ENCODE measurements at regions not wholly inside any gene's neighbourhood (a gene's known extent, or its start where the extent isn't known, plus 50 kb on each side); places are given as distances from the start of the nearest gene placed in this dataset.
A peak's percentile ranks its signal among the peaks of the same experiment; 100 is the strongest.

DNA sequence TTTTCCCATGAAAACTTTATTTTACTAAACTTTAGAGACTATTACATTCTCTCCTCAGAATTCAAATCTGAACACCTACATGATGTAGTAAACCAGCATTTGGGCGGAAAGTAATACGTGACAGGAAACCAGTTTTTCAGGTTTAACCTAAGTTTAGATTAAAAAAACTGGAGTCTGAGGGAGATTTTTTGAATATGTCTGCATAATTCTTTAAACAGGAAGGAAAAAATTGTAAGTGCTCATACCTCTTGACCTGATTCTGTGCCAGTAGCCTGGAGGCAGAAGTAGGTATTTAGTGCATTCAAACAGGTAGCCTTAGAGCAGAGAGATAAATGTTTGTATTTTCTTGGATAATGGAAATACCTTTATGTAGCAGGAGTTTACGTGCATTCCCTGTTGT lies 224.3 kb downstream of the MDFIC start:
- H2BK5ac ChIP-seq (ENCODE audit: low read depth, low read length, poor library complexity, severe bottlenecking): no peak overlapping the region
- no peaks in the 10 kb centered on the region for H3K9me3 ChIP-seq (ENCODE audit: control insufficient read depth, low read length)
- no peak overlapping the region for H4K91ac ChIP-seq (ENCODE audit: low read length)
- no peak for DNase-seq
- H3K27ac ChIP-seq (ENCODE audit: low read length, poor library complexity, severe bottlenecking): no peak overlapping the region
- no peaks in the 10 kb centered on the region for H3K79me1 ChIP-seq (replicated peaks; ENCODE audit: low read length, poor library complexity, severe bottlenecking)
- no peak overlapping the region for H2BK15ac ChIP-seq (ENCODE audit: low read depth, poor library complexity, severe bottlenecking)
- no peak overlapping the region for H2BK120ac ChIP-seq (ENCODE audit: low read depth, low read length)
- no peak overlapping the region for H3K23ac ChIP-seq (ENCODE audit: low read length in 2 of 2)
- no peak overlapping the region for H2AK5ac ChIP-seq (ENCODE audit: low read length, severe bottlenecking)
- H3K9ac ChIP-seq (ENCODE audit: low read length): peak overlapping the region; percentile 60
- H2AFZ ChIP-seq (ENCODE audit: low read depth, low read length): no peak overlapping the region
- no peak overlapping the region for H4K8ac ChIP-seq (ENCODE audit: low read length)
- no peak overlapping the region for H3K4ac ChIP-seq (ENCODE audit: low read depth in 1 of 2, low read length in 2 of 2)
- no peak overlapping the region for H3K18ac ChIP-seq (ENCODE audit: low read depth in 1 of 2, low read length in 2 of 2)
- H3K4me2 ChIP-seq (ENCODE audit: low read length, poor library complexity, severe bottlenecking): no peak overlapping the region
- H3K4me1 ChIP-seq (ENCODE audit: control insufficient read depth, insufficient read depth, low read depth, low read length): no peaks in the 10 kb centered on the region
- H3K14ac ChIP-seq (ENCODE audit: low read length in 2 of 2): no peak overlapping the region
- no peaks in the 10 kb centered on the region for H3K27me3 ChIP-seq (ENCODE audit: control insufficient read depth in 1 of 2, insufficient read depth in 1 of 2, low read length in 2 of 2)
- H2BK12ac ChIP-seq (ENCODE audit: low read length in 2 of 2): no peak overlapping the region
- H3K36me3 ChIP-seq (ENCODE audit: control insufficient read depth in 1 of 2, insufficient read depth in 2 of 2, low read depth in 1 of 2, low read length in 2 of 2): no peaks in the 10 kb centered on the region
- 95% methylated on average over 2 of the region's 3 CpGs for WGBS
- H3K4me3 ChIP-seq (ENCODE audit: insufficient read depth in 1 of 2, low read depth in 1 of 2, low read length in 2 of 2): no peak overlapping the region

DNA sequence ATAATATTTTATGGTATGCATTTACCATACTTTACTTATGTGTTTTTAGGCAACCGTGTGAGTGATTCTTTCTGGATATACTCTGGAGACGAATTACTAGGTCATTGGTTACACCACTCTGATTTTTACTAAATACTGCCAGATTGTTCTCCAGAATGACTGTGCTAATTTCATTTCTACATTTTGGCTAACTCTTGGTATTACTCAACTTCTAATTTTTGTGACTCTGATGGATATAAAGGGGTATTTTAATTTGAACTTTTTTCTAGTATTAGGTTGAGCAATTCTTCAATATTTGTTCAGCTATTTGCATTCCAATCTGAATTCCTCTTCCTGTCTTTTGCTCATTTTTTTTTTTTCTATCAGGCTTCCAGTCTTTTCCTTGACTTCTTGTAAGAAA lies 223.6 kb downstream of the MDFIC start:
- H3K4me2 ChIP-seq (ENCODE audit: low read length, poor library complexity, severe bottlenecking): no peak overlapping the region
- no peak for DNase-seq
- no CpG with 5 or more reads among the region's 2 CpGs for WGBS
- H2AFZ ChIP-seq (ENCODE audit: low read depth, low read length): no peak overlapping the region
- H3K14ac ChIP-seq (ENCODE audit: low read length in 2 of 2): no peak overlapping the region
- no peaks in the 10 kb centered on the region for H3K4me1 ChIP-seq (ENCODE audit: control insufficient read depth, insufficient read depth, low read depth, low read length)
- no peaks in the 10 kb centered on the region for H3K27me3 ChIP-seq (ENCODE audit: control insufficient read depth in 1 of 2, insufficient read depth in 1 of 2, low read length in 2 of 2)
- no peak overlapping the region for H2BK15ac ChIP-seq (ENCODE audit: low read depth, poor library complexity, severe bottlenecking)
- no peak overlapping the region for H3K27ac ChIP-seq (ENCODE audit: low read length, poor library complexity, severe bottlenecking)
- H2BK5ac ChIP-seq (ENCODE audit: low read depth, low read length, poor library complexity, severe bottlenecking): no peak overlapping the region
- H3K9ac ChIP-seq (ENCODE audit: low read length): peak overlapping the region; percentile 60
- H2BK120ac ChIP-seq (ENCODE audit: low read depth, low read length): no peak overlapping the region
- H3K36me3 ChIP-seq (ENCODE audit: control insufficient read depth in 1 of 2, insufficient read depth in 2 of 2, low read depth in 1 of 2, low read length in 2 of 2): no peaks in the 10 kb centered on the region
- H4K91ac ChIP-seq (ENCODE audit: low read length): no peak overlapping the region
- H2BK12ac ChIP-seq (ENCODE audit: low read length in 2 of 2): no peak overlapping the region
- no peak overlapping the region for H3K4me3 ChIP-seq (ENCODE audit: insufficient read depth in 1 of 2, low read depth in 1 of 2, low read length in 2 of 2)
- no peak overlapping the region for H3K18ac ChIP-seq (ENCODE audit: low read depth in 1 of 2, low read length in 2 of 2)
- H3K4ac ChIP-seq (ENCODE audit: low read depth in 1 of 2, low read length in 2 of 2): no peak overlapping the region
- H3K9me3 ChIP-seq (ENCODE audit: control insufficient read depth, low read length): no peaks in the 10 kb centered on the region
- H3K23ac ChIP-seq (ENCODE audit: low read length in 2 of 2): no peak overlapping the region
- no peaks in the 10 kb centered on the region for H3K79me1 ChIP-seq (replicated peaks; ENCODE audit: low read length, poor library complexity, severe bottlenecking)
- no peak overlapping the region for H2AK5ac ChIP-seq (ENCODE audit: low read length, severe bottlenecking)
- H4K8ac ChIP-seq (ENCODE audit: low read length): no peak overlapping the region

- Histone ChIP-seq H3K4me2 (ENCODE audit: low read length, poor library complexity, severe bottlenecking) (no peak overlapping the region), H3K36me3 (ENCODE audit: control insufficient read depth in 1 of 2, insufficient read depth in 2 of 2, low read depth in 1 of 2, low read length in 2 of 2) (no peaks in the 10 kb centered on the region), H3K9me3 (ENCODE audit: control insufficient read depth, low read length) (no peaks in the 10 kb centered on the region), H2AFZ (ENCODE audit: low read depth, low read length) (no peak overlapping the region), H2BK120ac (ENCODE audit: low read depth, low read length) (no peak overlapping the region), H3K4ac (ENCODE audit: low read depth in 1 of 2, low read length in 2 of 2) (no peak overlapping the region), H2BK15ac (ENCODE audit: low read depth, poor library complexity, severe bottlenecking) (no peak overlapping the region), H3K4me3 (ENCODE audit: insufficient read depth in 1 of 2, low read depth in 1 of 2, low read length in 2 of 2) (no peak overlapping the region), H3K18ac (ENCODE audit: low read depth in 1 of 2, low read length in 2 of 2) (no peak overlapping the region), H4K91ac (ENCODE audit: low read length) (no peak overlapping the region), H3K9ac (ENCODE audit: low read length) (no peak overlapping the region), H3K14ac (ENCODE audit: low read length in 2 of 2) (no peak overlapping the region), H2BK12ac (ENCODE audit: low read length in 2 of 2) (no peak overlapping the region), H3K79me1 (replicated peaks; ENCODE audit: low read length, poor library complexity, severe bottlenecking) (no peaks in the 10 kb centered on the region), H4K8ac (ENCODE audit: low read length) (no peak overlapping the region), H2BK5ac (ENCODE audit: low read depth, low read length, poor library complexity, severe bottlenecking) (no peak overlapping the region), H3K23ac (ENCODE audit: low read length in 2 of 2) (no peak overlapping the region), H3K27me3 (ENCODE audit: control insufficient read depth in 1 of 2, insufficient read depth in 1 of 2, low read length in 2 of 2) (no peaks in the 10 kb centered on the region), H3K27ac (ENCODE audit: low read length, poor library complexity, severe bottlenecking) (no peak overlapping the region), H2AK5ac (ENCODE audit: low read length, severe bottlenecking) (no peak overlapping the region), H3K4me1 (ENCODE audit: control insufficient read depth, insufficient read depth, low read depth, low read length) (no peaks in the 10 kb centered on the region)
- WGBS: 100% methylated on average over 1 of the region's 1 CpG
- no peak for DNase-seq
These were observed 215.9 kb downstream of the MDFIC start for GRCh38 chr7:115137816-115138215.

GRCh38 chr7:115136796-115137443 lies 215.0 kb downstream of the MDFIC start:
- H2BK120ac ChIP-seq (ENCODE audit: low read depth, low read length): no peak overlapping the region
- no peak overlapping the region for H2BK5ac ChIP-seq (ENCODE audit: low read depth, low read length, poor library complexity, severe bottlenecking)
- no peak overlapping the region for H4K91ac ChIP-seq (ENCODE audit: low read length)
- H2AK5ac ChIP-seq (ENCODE audit: low read length, severe bottlenecking): no peak overlapping the region
- no peak overlapping the region for H3K23ac ChIP-seq (ENCODE audit: low read length in 2 of 2)
- no peaks in the 10 kb centered on the region for H3K36me3 ChIP-seq (ENCODE audit: control insufficient read depth in 1 of 2, insufficient read depth in 2 of 2, low read depth in 1 of 2, low read length in 2 of 2)
- no peak overlapping the region for H4K8ac ChIP-seq (ENCODE audit: low read length)
- H3K9ac ChIP-seq (ENCODE audit: low read length): no peak overlapping the region
- no peak overlapping the region for H2AFZ ChIP-seq (ENCODE audit: low read depth, low read length)
- H3K4me2 ChIP-seq (ENCODE audit: low read length, poor library complexity, severe bottlenecking): no peak overlapping the region
- no peak overlapping the region for H3K4me3 ChIP-seq (ENCODE audit: insufficient read depth in 1 of 2, low read depth in 1 of 2, low read length in 2 of 2)
- H3K18ac ChIP-seq (ENCODE audit: low read depth in 1 of 2, low read length in 2 of 2): no peak overlapping the region
- H3K14ac ChIP-seq (ENCODE audit: low read length in 2 of 2): no peak overlapping the region
- 78% methylated on average over 3 of the region's 3 CpGs for WGBS
- H3K4ac ChIP-seq (ENCODE audit: low read depth in 1 of 2, low read length in 2 of 2): no peak overlapping the region
- no peaks in the 10 kb centered on the region for H3K4me1 ChIP-seq (ENCODE audit: control insufficient read depth, insufficient read depth, low read depth, low read length)
- no peak overlapping the region for H2BK12ac ChIP-seq (ENCODE audit: low read length in 2 of 2)
- no peaks in the 10 kb centered on the region for H3K79me1 ChIP-seq (replicated peaks; ENCODE audit: low read length, poor library complexity, severe bottlenecking)
- no peak for DNase-seq
- H2BK15ac ChIP-seq (ENCODE audit: low read depth, poor library complexity, severe bottlenecking): no peak overlapping the region
- no peak overlapping the region for H3K27ac ChIP-seq (ENCODE audit: low read length, poor library complexity, severe bottlenecking)
- no peaks in the 10 kb centered on the region for H3K9me3 ChIP-seq (ENCODE audit: control insufficient read depth, low read length)
- H3K27me3 ChIP-seq (ENCODE audit: control insufficient read depth in 1 of 2, insufficient read depth in 1 of 2, low read length in 2 of 2): no peaks in the 10 kb centered on the region
